ENCODE measurements at regions not wholly inside any gene's neighbourhood (a gene's known extent, or its start where the extent isn't known, plus 50 kb on each side); places are given as distances from the start of the nearest gene placed in this dataset.

- H2AFZ ChIP-seq (ENCODE audit: low read depth, low read length) = no peak overlapping the region
- no peaks in the 10 kb centered on the region for H3F3A ChIP-seq (ENCODE audit: insufficient read depth, low read length, poor library complexity, severe bottlenecking)
- H3K27me3 ChIP-seq (ENCODE audit: insufficient read depth, low read depth, low read length) = peaks cover 34% of the 10 kb centered on the region
Measured at GRCh38 chr14:101462726-101463565, 98.3 kb upstream of the DIO3 start.

GRCh38 chr14:101463566-101464171, 97.6 kb upstream of the DIO3 start:
- Histone ChIP-seq H4K20me1 (ENCODE audit: insufficient read depth) (no peaks in the 10 kb centered on the region), H2AFZ (ENCODE audit: low read depth, low read length) (no peak overlapping the region), H3K27ac (ENCODE audit: low read length) (no peak overlapping the region), H3K4me2 (ENCODE audit: low read length) (no peak overlapping the region), H3K36me3 (ENCODE audit: insufficient read depth, low read length) (no peaks in the 10 kb centered on the region), H3K9me3 (ENCODE audit: low read length) (no peaks in the 10 kb centered on the region), H3K4me3 (ENCODE audit: low read length) (no peak overlapping the region), H3K9ac (ENCODE audit: low read length) (no peak overlapping the region), H3K27me3 (ENCODE audit: insufficient read depth, low read depth, low read length) (peaks cover 27% of the 10 kb centered on the region), H3K9me2 (ENCODE audit: insufficient read depth, low read length) (no peaks in the 10 kb centered on the region), H3K79me2 (replicated peaks; ENCODE audit: insufficient read depth, low read length) (no peaks in the 10 kb centered on the region), H3F3A (ENCODE audit: insufficient read depth, low read length, poor library complexity, severe bottlenecking) (no peaks in the 10 kb centered on the region)
- no peak for TF ChIP-seq SMC3 (conservative IDR thresholded peaks at IDR 0.05; ENCODE audit: poor library complexity)
- TF ChIP-seq RAD21 (conservative IDR thresholded peaks at IDR 0.05) = no peak
- no peak for TF ChIP-seq TAF1 (IDR thresholded peaks at IDR 0.05; ENCODE audit: low read depth)
- TF ChIP-seq EZH2 (IDR thresholded peaks at IDR 0.05; ENCODE audit: borderline replicate concordance, insufficient read depth, low read length, poor library complexity, severe bottlenecking) = no peak
- TF ChIP-seq, protein P1, sequence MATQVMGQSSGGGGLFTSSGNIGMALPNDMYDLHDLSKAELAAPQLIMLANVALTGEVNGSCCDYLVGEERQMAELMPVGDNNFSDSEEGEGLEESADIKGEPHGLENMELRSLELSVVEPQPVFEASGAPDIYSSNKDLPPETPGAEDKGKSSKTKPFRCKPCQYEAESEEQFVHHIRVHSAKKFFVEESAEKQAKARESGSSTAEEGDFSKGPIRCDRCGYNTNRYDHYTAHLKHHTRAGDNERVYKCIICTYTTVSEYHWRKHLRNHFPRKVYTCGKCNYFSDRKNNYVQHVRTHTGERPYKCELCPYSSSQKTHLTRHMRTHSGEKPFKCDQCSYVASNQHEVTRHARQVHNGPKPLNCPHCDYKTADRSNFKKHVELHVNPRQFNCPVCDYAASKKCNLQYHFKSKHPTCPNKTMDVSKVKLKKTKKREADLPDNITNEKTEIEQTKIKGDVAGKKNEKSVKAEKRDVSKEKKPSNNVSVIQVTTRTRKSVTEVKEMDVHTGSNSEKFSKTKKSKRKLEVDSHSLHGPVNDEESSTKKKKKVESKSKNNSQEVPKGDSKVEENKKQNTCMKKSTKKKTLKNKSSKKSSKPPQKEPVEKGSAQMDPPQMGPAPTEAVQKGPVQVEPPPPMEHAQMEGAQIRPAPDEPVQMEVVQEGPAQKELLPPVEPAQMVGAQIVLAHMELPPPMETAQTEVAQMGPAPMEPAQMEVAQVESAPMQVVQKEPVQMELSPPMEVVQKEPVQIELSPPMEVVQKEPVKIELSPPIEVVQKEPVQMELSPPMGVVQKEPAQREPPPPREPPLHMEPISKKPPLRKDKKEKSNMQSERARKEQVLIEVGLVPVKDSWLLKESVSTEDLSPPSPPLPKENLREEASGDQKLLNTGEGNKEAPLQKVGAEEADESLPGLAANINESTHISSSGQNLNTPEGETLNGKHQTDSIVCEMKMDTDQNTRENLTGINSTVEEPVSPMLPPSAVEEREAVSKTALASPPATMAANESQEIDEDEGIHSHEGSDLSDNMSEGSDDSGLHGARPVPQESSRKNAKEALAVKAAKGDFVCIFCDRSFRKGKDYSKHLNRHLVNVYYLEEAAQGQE (IDR thresholded peaks at IDR 0.05; ENCODE audit: borderline replicate concordance) = no peak
- TF ChIP-seq EP300 (conservative IDR thresholded peaks at IDR 0.05; ENCODE audit: poor library complexity, severe bottlenecking) = no peak
- no peak for TF ChIP-seq POLR2AphosphoS5 (IDR thresholded peaks at IDR 0.05)
- TF ChIP-seq MXI1 (conservative IDR thresholded peaks at IDR 0.05; ENCODE audit: poor library complexity, severe bottlenecking) = no peak

More at GRCh38 chr14:101462726-101463565, 98.3 kb upstream of the DIO3 start:
- Histone ChIP-seq H3K36me3 (ENCODE audit: insufficient read depth, low read length) (no peaks in the 10 kb centered on the region), H3K79me2 (replicated peaks; ENCODE audit: insufficient read depth, low read length) (no peaks in the 10 kb centered on the region), H3K9me2 (ENCODE audit: insufficient read depth, low read length) (no peaks in the 10 kb centered on the region), H3K9ac (ENCODE audit: low read length) (no peak overlapping the region), H3K4me2 (ENCODE audit: low read length) (no peak overlapping the region), H3K27ac (ENCODE audit: low read length) (no peak overlapping the region), H4K20me1 (ENCODE audit: insufficient read depth) (no peaks in the 10 kb centered on the region), H3K9me3 (ENCODE audit: low read length) (no peaks in the 10 kb centered on the region), H3K4me3 (ENCODE audit: low read length) (no peak overlapping the region)
- no peak for TF ChIP-seq SMC3 (conservative IDR thresholded peaks at IDR 0.05; ENCODE audit: poor library complexity)
- TF ChIP-seq EP300 (conservative IDR thresholded peaks at IDR 0.05; ENCODE audit: poor library complexity, severe bottlenecking) = no peak
- TF ChIP-seq, protein P1 (IDR thresholded peaks at IDR 0.05; ENCODE audit: borderline replicate concordance) = no peak
- no peak for TF ChIP-seq POLR2AphosphoS5 (IDR thresholded peaks at IDR 0.05)
- TF ChIP-seq TAF1 (IDR thresholded peaks at IDR 0.05; ENCODE audit: low read depth) = no peak
- no peak for TF ChIP-seq CTCF (IDR thresholded peaks at IDR 0.05; ENCODE audit: poor library complexity, severe bottlenecking)
- TF ChIP-seq RAD21 (conservative IDR thresholded peaks at IDR 0.05) = no peak
- TF ChIP-seq MXI1 (conservative IDR thresholded peaks at IDR 0.05; ENCODE audit: poor library complexity, severe bottlenecking) = no peak
- TF ChIP-seq EZH2 (IDR thresholded peaks at IDR 0.05; ENCODE audit: borderline replicate concordance, insufficient read depth, low read length, poor library complexity, severe bottlenecking) = no peak

All from neural cell (in vitro differentiated cells).